HG02943 (cell line): ENCODE measurements at regions not wholly inside any gene's neighbourhood (a gene's known extent, or its start where the extent isn't known, plus 50 kb on each side); places are given as distances from the start of the nearest gene placed in this dataset.

Source experiments
- ATAC-seq: cut with Tn5 transposase; IDR thresholded peaks from one replicate; pipeline ENCODE4 v1.9.1; 2021; ENCODE audit warnings: mild to moderate bottlenecking, low read depth, moderate library complexity; ENCODE audit not compliant: unreplicated experiment

- no peak for ATAC-seq
Observed at GRCh38 chr2:147567136-147567535, 277.7 kb upstream of the ACVR2A start.

- no peak for ATAC-seq
Observed at GRCh38 chr2:147560810-147561535, 283.9 kb upstream of the ACVR2A start.

GRCh38 chr2:147559070-147559725 lies 285.6 kb upstream of the ACVR2A start:
- no peak for ATAC-seq

DNA sequence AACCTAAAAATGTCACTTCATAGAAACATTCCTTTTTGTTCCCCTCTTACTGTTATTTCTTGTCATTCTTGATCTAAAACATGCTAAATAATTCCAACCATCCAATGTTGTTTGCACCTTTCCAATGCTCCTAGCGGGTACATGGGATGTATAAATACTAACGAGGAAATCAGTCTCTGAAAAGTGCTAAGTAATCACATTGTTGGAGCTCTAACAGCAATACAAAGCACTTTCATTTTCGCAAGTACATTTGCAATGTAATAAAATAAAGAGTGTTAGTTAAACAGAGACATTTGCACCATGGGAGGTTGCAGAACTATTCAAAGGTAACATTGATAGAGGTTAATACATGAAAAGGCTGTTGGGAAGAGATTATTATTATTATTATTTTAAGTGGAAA lies 286.2 kb upstream of the ACVR2A start:
- no peak for ATAC-seq

- no peak for ATAC-seq
Observed at GRCh38 chr2:147554521-147555107, 290.2 kb upstream of the ACVR2A start.

GRCh38 chr2:147553775-147554271 lies 291.0 kb upstream of the ACVR2A start:
- no peak for ATAC-seq

DNA sequence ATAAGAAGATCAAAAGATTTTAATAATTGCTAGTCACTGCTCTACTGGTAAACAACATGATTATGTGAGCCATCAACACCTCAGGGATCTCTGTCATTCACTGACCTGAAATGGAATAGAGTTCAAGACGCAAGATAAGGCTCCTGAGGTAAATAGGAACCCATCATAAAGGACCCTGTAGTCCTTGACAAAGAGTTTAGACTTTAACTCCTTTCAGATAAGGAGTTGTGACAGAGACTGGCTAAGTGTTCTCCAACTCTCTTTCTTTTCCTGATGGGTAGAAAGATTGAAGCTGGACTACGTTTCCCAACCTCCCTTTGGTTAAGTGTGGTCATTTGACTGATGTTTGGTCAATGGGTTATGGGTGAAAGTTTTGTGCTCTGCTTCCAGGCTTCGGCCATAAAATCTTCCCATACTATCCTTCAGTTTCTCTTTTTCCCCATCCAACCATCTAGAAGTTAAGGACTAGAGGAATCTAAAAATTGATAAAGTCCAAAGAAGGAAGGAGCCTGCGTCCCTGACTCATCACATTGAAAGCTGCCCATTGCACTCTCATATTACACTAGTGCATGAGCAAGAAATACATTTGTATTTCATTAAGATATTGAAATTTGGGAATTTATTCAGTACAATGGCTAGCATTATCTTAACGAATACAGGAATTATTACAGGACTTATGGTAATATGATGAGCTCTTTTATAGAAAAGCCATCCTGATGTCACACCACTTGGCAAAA lies 293.7 kb upstream of the ACVR2A start:
- no peak for ATAC-seq

DNA sequence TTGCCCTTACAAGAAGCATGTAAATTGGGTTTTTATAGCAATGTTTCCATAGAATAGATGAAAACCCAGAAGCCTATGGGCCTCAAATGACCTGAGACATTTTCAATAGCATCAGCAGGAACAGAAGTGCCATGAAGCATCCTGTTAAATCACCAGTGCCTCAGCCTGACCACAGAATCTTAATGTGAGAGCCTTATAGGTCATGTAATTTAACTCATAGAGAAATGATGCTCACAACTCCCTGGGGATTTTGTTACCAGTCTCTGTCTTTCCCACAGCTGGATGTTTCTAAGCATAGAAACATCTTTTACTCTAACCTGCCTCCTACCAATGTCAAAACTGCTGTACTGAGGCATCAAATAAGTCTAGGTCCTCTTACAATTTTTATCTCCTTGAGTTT lies 295.8 kb upstream of the ACVR2A start:
- no peak for ATAC-seq

- no peak for ATAC-seq
Observed at GRCh38 chr2:147548451-147548850, 296.4 kb upstream of the ACVR2A start.

DNA sequence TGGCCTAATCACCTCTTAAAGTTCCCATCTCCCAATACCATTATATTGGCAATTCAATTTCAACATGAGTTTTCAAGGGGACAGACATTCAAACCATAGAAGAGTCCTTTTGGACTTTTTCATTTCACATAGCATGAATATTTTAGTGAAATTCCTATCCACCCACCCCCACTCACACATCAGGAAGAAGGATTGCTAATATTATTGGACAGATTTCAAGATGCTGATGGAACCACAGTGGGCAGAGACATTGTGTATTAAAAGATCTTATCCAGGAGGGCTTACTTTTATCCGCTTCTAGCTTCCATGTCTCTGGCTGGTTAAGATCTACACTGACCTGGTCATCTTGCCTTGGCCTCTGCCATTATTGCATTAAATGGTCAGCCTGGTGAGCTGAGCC lies 297.4 kb upstream of the ACVR2A start:
- ATAC-seq, result no peak

DNA sequence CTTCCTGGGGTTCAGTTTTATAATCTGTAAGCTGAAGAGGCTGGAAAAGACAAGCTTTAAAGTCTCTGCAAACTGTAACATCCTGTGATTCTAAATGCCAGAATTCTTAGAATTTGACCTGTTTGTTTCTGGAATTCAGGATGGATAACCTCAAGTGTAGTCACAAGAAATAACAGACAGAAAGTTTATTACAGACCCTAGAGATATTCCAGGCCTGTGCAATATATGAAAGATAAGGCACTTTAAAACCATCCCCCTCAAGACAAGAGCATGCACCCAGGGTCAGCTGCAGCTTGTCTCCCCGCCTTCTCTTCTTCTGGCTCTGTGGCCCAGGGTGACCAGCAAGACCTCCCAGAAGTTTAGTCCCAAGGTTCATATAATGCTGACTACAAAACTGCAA lies 298.7 kb upstream of the ACVR2A start:
- no peak for ATAC-seq

DNA sequence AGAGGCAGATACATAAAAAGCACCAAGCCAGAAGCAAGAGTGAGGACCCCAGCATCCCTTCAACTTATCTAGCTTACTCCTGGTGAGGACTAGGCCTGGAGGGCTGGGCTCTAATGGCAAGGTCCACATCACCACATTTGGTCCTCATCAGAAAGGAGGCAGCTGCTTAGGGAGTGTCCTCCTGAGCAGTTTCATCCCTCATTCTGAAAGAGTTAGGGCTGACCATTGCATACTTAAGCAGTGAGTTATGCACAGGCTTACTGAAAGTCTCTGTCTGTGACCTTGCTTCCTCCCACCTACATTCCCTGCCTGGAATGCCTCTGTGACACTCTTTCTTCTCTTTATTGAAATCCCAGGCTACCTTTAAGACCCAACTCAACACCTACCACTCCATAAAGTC lies 301.8 kb upstream of the ACVR2A start:
- ATAC-seq, result no peak

DNA sequence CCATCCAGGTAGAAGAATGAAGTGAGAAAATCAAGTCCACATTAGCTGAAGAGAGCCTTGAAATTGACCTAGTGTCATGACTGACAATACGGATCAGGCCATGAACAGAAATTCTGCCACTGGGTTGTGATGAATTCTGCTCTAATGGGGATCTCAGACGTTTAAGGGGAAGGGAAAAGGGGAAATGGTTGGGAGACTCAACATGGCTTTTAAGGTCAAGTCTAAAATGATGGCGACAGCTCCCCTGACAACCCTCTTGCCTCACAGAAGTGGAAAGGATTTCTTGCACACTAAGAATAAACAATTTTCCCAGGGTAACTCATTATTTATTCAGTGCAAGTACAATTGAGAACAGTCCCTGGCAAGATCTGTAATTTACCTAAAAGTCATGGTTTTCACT lies 302.5 kb upstream of the ACVR2A start:
- no peak for ATAC-seq

GRCh38 chr2:147541314-147541713 lies 303.5 kb upstream of the ACVR2A start:
- ATAC-seq, result no peak

- no peak for ATAC-seq
Observed at GRCh38 chr2:147538821-147539220, 306.0 kb upstream of the ACVR2A start.

GRCh38 chr2:147538088-147538487 lies 306.7 kb upstream of the ACVR2A start:
- no peak for ATAC-seq

DNA sequence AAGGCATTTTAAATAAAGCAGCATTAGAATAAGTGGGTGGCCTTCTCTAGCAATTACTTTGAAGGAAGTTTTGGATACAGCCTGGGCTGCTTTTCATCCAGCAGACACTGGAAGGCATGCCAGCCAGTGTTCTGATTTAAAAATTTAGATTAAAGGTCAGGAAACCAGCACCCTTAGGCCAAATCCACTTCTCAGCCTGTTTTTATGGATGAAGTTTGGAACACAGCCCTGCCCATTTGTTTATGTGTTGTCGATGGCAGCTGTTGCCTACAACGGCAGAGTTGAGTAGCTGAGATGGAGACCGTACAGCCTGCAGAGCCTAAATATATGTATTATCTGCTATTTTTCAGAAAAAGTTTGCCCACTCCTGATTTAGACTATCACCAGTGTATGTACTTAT lies 313.6 kb upstream of the ACVR2A start:
- no peak for ATAC-seq

DNA sequence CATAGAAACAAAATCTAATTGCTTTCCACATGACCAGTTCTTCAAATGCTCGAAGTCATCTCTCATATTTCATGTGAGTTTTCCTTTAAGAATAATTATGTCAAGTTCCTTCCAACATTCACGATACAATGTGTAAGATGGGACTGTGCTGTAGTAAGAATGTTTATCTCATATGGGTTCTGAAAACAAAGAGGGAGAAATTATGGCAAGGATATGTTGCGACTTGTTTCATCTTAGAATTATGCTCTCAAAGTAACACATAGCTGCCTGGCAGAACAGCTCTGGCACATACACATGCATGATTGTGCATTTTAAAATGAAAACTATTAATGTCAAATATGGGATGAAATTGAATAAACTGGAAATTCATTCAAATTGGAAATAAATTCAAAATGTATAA lies 314.8 kb upstream of the ACVR2A start:
- no peak for ATAC-seq

DNA sequence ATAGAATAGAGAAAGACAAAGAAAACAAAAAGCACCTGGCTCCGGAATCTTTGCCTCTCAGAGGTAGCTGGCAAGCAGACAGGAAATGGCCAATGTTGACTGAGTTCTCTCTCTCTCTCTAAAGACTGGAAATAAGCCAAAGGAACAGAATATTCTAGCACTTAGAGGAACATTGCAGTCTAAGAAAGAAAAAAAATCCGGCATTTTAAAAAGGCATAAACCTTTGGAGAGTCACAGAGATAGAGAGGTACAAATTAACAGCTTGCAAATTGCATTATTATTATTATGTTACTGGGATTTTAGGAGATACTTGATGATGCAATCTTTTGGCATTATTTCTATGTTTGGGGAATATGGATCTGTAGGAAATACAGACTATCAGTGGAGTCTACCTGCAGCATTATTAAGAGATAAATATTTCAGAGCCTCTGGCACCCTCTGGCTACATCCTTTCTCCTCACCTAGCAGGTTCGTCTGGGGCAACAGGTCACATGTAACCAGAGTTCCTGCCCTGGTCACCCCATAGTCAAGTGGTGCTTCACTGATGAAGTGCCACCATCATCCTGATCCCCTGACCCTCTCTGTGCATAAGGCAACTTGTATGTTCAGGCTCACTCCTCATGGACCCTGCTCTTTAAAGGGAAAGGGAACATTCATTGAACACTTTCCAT lies 318.9 kb upstream of the ACVR2A start:
- no peak for ATAC-seq

DNA sequence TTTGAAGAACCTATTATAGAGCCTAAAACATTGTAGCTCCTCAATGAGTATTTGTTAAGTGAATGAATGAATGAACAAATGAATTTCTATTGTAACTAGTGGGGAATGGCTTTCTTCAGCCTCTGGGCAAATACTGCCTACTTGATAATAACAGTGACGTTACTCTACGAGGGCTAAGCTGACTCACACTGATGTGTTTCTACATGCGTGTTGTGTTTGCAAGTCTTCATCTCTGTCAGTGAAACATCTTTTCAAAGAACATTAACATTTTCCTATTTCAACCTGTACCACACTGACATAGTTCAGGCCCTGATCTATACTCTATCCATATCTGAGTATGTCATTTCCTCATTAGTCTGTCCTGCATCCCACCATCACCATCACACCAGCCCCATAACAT lies 319.9 kb upstream of the ACVR2A start:
- no peak for ATAC-seq

GRCh38 chr2:147523415-147523814 lies 321.4 kb upstream of the ACVR2A start:
- no peak for ATAC-seq
